B cell (primary cell): ENCODE measurements at regions not wholly inside any gene's neighbourhood (a gene's known extent, or its start where the extent isn't known, plus 50 kb on each side); places are given as distances from the start of the nearest gene placed in this dataset.

Experiments used
- ATAC-seq: fragments of 200-7000 bp; cut with Tn5 transposase; one replicate; pipeline ENCODE4 v1.10.0; 2021; ENCODE audit warnings: low read depth, mild to moderate bottlenecking, moderate number of reproducible peaks, moderate library complexity
- CTCF ChIA-PET: fragments of 350-600 bp; sonication (Branson Sonifier 250); formaldehyde crosslinking; loops from one replicate; lab custom pipeline; 2021; ENCODE audit warnings: antibody characterized with exemption, inconsistent platforms; lab: Charles Lee
- POLR2A ChIA-PET: fragments of 350-600 bp; sonication (Branson Sonifier 250); formaldehyde crosslinking; loops from one replicate; lab custom pipeline; 2021; ENCODE audit warnings: antibody characterized with exemption; lab: Charles Lee
- DNase-seq: peaks from one replicate; pipeline ENCODE4 v3.0.0; 2013
- H2AFZ ChIP-seq: 2 replicates; pipeline ENCODE4 v1.6.1; 2012; ENCODE audit warnings: mild to moderate bottlenecking, low read depth, low read length; ENCODE audit not compliant: insufficient read depth, poor library complexity, severe bottlenecking
- H3K27ac ChIP-seq, 2 donors: 1 replicate in 1 of 2; 2 replicates in 1 of 2; pipeline ENCODE4 v1.5.1; 2012 to 2013; ENCODE audit warnings: low read length in 2 of 2, mild to moderate bottlenecking in 2 of 2, moderate library complexity in 1 of 2
- H3K27me3 ChIP-seq, 4 experiments: fragments of 200-600 bp in 1 of 4; sonication (generic) in 1 of 4; replicated peaks in 1 of 4; 1 replicate in 2 of 4; 2 replicates in 2 of 4; pipeline versions ENCODE4 v1.6.1 to v1.7.0; 2013 to 2016; ENCODE audit warnings: low read length in 3 of 4, mild to moderate bottlenecking in 2 of 4, mixed read lengths in 1 of 4, moderate library complexity in 1 of 4; ENCODE audit not compliant: insufficient read depth in 4 of 4, control insufficient read depth in 3 of 4; ENCODE audit errors: control extremely low read depth in 1 of 4
- H3K36me3 ChIP-seq, 2 experiments: replicated peaks in 1 of 2; 1 replicate in 1 of 2; 2 replicates in 1 of 2; pipeline versions ENCODE4 v1.6.1 to v1.7.1; 2013; ENCODE audit warnings: low read length in 1 of 2; ENCODE audit not compliant: insufficient read depth in 2 of 2, control insufficient read depth in 1 of 2; ENCODE audit errors: control extremely low read depth in 1 of 2, extremely low read depth in 1 of 2
- H3K4me1 ChIP-seq, 2 donors: fragments of 200-600 bp in 1 of 2; sonication (generic) in 1 of 2; 1 replicate in 1 of 2; 2 replicates in 1 of 2; pipeline versions ENCODE4 v1.5.1 to v1.6.1; 2013 to 2017; ENCODE audit warnings: low read length in 2 of 2; ENCODE audit not compliant: control insufficient read depth in 2 of 2, insufficient read depth in 2 of 2
- H3K4me2 ChIP-seq: replicated peaks from 2 replicates; pipeline ENCODE3; 2012; ENCODE audit warnings: mild to moderate bottlenecking, low read depth, low read length; ENCODE audit not compliant: poor library complexity, severe bottlenecking
- H3K4me3 ChIP-seq, 5 experiments: fragments of 200-600 bp in 1 of 5; sonication (generic) in 1 of 5; 1 replicate in 3 of 5; 2 replicates in 2 of 5; pipeline versions ENCODE4 v1.5.1 to v1.7.0; 2011 to 2016; ENCODE audit warnings: low read length in 4 of 5, mild to moderate bottlenecking in 4 of 5, low read depth in 2 of 5, control low read depth in 1 of 5, moderate library complexity in 1 of 5; ENCODE audit not compliant: insufficient read depth in 1 of 5; ENCODE audit errors: control extremely low read depth in 1 of 5, extremely low read depth in 1 of 5
- H3K79me2 ChIP-seq: fragments of 200-600 bp; sonication (generic); one replicate; pipeline ENCODE4 v1.6.0; 2016; ENCODE audit warnings: low read length; ENCODE audit not compliant: control insufficient read depth, insufficient read depth
- H3K9ac ChIP-seq: fragments of 200-600 bp; sonication (generic); 2 replicates; pipeline ENCODE4 v1.6.1; 2017; ENCODE audit warnings: mild to moderate bottlenecking, low read length, moderate library complexity
- H3K9me3 ChIP-seq, 3 donors: one replicate each; pipeline versions ENCODE4 v1.6.1 to v1.7.1; 2013; ENCODE audit warnings: low read length in 2 of 3; ENCODE audit not compliant: control insufficient read depth in 2 of 3, insufficient read depth in 1 of 3; ENCODE audit errors: control extremely low read depth in 1 of 3
- H4K20me1 ChIP-seq: 2 replicates; pipeline ENCODE4 v1.6.0; 2012; ENCODE audit warnings: mild to moderate bottlenecking, low read length; ENCODE audit not compliant: insufficient read depth, control insufficient read depth, poor library complexity, severe bottlenecking
- H3K27ac Mint-ChIP-seq: one replicate; pipeline ENCODE4 v1.8.0; 2021; ENCODE audit warnings: mixed read lengths
- H3K27me3 Mint-ChIP-seq: one replicate; pipeline ENCODE4 v1.8.0; 2021; ENCODE audit warnings: mixed read lengths
- H3K4me1 Mint-ChIP-seq: one replicate; pipeline ENCODE4 v1.8.0; 2021; ENCODE audit warnings: mixed read lengths
- H3K4me3 Mint-ChIP-seq: one replicate; pipeline ENCODE4 v1.8.0; 2021; ENCODE audit warnings: mixed read lengths
- H3K9me3 Mint-ChIP-seq: one replicate; pipeline ENCODE4 v1.8.0; 2022; ENCODE audit warnings: mixed read lengths; ENCODE audit not compliant: insufficient read depth
- CTCF ChIP-seq: fragments of 200-600 bp; IDR thresholded peaks from one replicate; pipeline ENCODE4 v1.8.0; 2022; ENCODE audit warnings: antibody characterized with exemption, mild to moderate bottlenecking
- EZH2 ChIP-seq: IDR thresholded peaks from 2 replicates; pipeline ENCODE4 v1.6.1; 2012; ENCODE audit warnings: borderline replicate concordance, low read depth, mild to moderate bottlenecking, moderate library complexity, low read length; ENCODE audit not compliant: insufficient read depth, poor library complexity, severe bottlenecking
- WGBS: methylation state at CpG from one replicate; pipeline ENCODE4 v1.1.5; 2013; ENCODE audit warnings: missing lambda C conversion rate; ENCODE audit not compliant: insufficient coverage; 5-methylcytosine and 5-hydroxymethylcytosine counted together
- intact Hi-C: fragments of 100-400 bp; cut with micrococcal nuclease; formaldehyde crosslinking; loops from one replicate; pipeline ENCODE4 v1.10.0; 2022

GRCh38 chr10:59512951-59513350 lies 150.6 kb upstream of the FAM13C start:
- ATAC-seq (no peak), DNase-seq (no peak)
- ChIA-PET POLR2A (no interaction called here), CTCF (no interaction called here)
- Histone ChIP-seq H4K20me1 (no peaks in the 10 kb centered on the region), H3K4me2 (no peak overlapping the region), H3K27me3 (no peaks in the 10 kb centered on the region), H3K36me3 (no peaks in the 10 kb centered on the region), H3K9ac (no peak overlapping the region), H3K4me3 (no peak overlapping the region), H3K27ac (no peak overlapping the region), H3K79me2 (no peaks in the 10 kb centered on the region), H3K4me1 (no peaks in the 10 kb centered on the region), H3K9me3 (no peaks in the 10 kb centered on the region), H2AFZ (no peak overlapping the region)
- no peak overlapping the region for H3K27ac Mint-ChIP-seq
- H3K4me1 Mint-ChIP-seq = no peaks in the 10 kb centered on the region
- WGBS = no CpG with 5 or more reads among the region's 3 CpGs
- no peaks in the 10 kb centered on the region for H3K27me3 Mint-ChIP-seq
- intact Hi-C loops = no loop called here
- no peak overlapping the region for H3K4me3 Mint-ChIP-seq
- no peak for TF ChIP-seq EZH2
- no peak for TF ChIP-seq CTCF
- no peaks in the 10 kb centered on the region for H3K9me3 Mint-ChIP-seq

- no peak overlapping the region for H3K4me3 ChIP-seq
- no peak overlapping the region for H3K4me2 ChIP-seq
- H3K9ac ChIP-seq = no peak overlapping the region
- Mint-ChIP-seq H3K9me3 (no peaks in the 10 kb centered on the region), H3K4me1 (no peaks in the 10 kb centered on the region), H3K27ac (no peak overlapping the region), H3K4me3 (no peak overlapping the region), H3K27me3 (no peaks in the 10 kb centered on the region)
- ChIA-PET CTCF (no interaction called here), POLR2A (no interaction called here)
- no peaks in the 10 kb centered on the region for H4K20me1 ChIP-seq
- ATAC-seq (no peak), DNase-seq (no peak)
- WGBS = no CpG with 5 or more reads among the region's 1 CpG
- H3K36me3 ChIP-seq = no peaks in the 10 kb centered on the region
- H3K27ac ChIP-seq = no peak overlapping the region
- no peaks in the 10 kb centered on the region for H3K9me3 ChIP-seq
- no peak overlapping the region for H2AFZ ChIP-seq
- no peaks in the 10 kb centered on the region for H3K4me1 ChIP-seq
- intact Hi-C loops = no loop called here
- TF ChIP-seq EZH2 = no peak
- no peak for TF ChIP-seq CTCF
- H3K79me2 ChIP-seq = no peaks in the 10 kb centered on the region
- no peaks in the 10 kb centered on the region for H3K27me3 ChIP-seq
Measured at GRCh38 chr10:59508956-59509355, 146.6 kb upstream of the FAM13C start.
